Breast epithelium (tissue), 4 donors: ENCODE measurements at regions not wholly inside any gene's neighbourhood (a gene's known extent, or its start where the extent isn't known, plus 50 kb on each side); places are given as distances from the start of the nearest gene placed in this dataset.

ENCODE experiments used
- DNase-seq, 2 donors: peaks; one replicate each; pipeline ENCODE4 v3.0.0-alpha.2; 2019; ENCODE audit warnings: low spot score in 2 of 2
- H3K27ac ChIP-seq, 2 donors: fragments of 200-600 bp; sonication (generic) in 1 of 2; one replicate each; pipeline ENCODE4 v1.5.1; 2016 to 2019; ENCODE audit warnings: mild to moderate bottlenecking in 1 of 2
- H3K27me3 ChIP-seq, 2 donors: fragments of 200-600 bp; sonication (generic) in 1 of 2; one replicate each; pipeline versions ENCODE4 v1.5.1 to v1.6.0; 2017 to 2019; ENCODE audit warnings: control low read depth in 1 of 2, mild to moderate bottlenecking in 1 of 2
- H3K36me3 ChIP-seq: fragments of 200-600 bp; one replicate; pipeline ENCODE4 v1.5.1; 2019
- H3K4me1 ChIP-seq, 2 donors: fragments of 200-600 bp; sonication (generic); one replicate each; pipeline ENCODE4 v1.5.1; 2016 to 2019; ENCODE audit warnings: control low read depth in 1 of 2
- H3K4me3 ChIP-seq, 3 donors: fragments of 200-600 bp; sonication (generic); 1 replicate in 2 of 3; 2 replicates in 1 of 3; pipeline ENCODE4 v1.5.1; 2016 to 2019; ENCODE audit warnings: mild to moderate bottlenecking in 3 of 3, moderate library complexity in 2 of 3
- H3K9me3 ChIP-seq, 2 donors: fragments of 200-600 bp; sonication (generic) in 1 of 2; one replicate each; pipeline ENCODE4 v1.5.1; 2016 to 2019; ENCODE audit warnings: control low read depth in 1 of 2
- CTCF ChIP-seq, 3 donors: fragments of 450-650 bp; IDR thresholded peaks; one replicate each; pipeline ENCODE4 v1.5.1; 2016 to 2017; ENCODE audit warnings: antibody characterized with exemption in 3 of 3, mild to moderate bottlenecking in 3 of 3, moderate library complexity in 3 of 3
- POLR2A ChIP-seq: fragments of 450-650 bp; IDR thresholded peaks from one replicate; pipeline ENCODE4 v1.6.1; 2016; ENCODE audit warnings: antibody characterized with exemption, mild to moderate bottlenecking, moderate library complexity
- POLR2AphosphoS5 ChIP-seq, 3 donors: sonication (generic); formaldehyde crosslinking; IDR thresholded peaks; one replicate each; pipeline ENCODE4 v1.6.1; 2017; ENCODE audit warnings: antibody characterized with exemption in 3 of 3
- intact Hi-C: fragments of 100-400 bp; cut with DNase I; formaldehyde crosslinking; loops from one replicate; pipeline ENCODE4 v1.15.1; 2023; ENCODE audit warnings: low total_unique reads

- TF ChIP-seq CTCF (IDR thresholded peaks at IDR 0.05) (no peak), POLR2A (no peak), POLR2AphosphoS5 (IDR thresholded peaks at IDR 0.05) (no peak)
- Histone ChIP-seq H3K9me3 (no peaks in the 10 kb centered on the region), H3K4me3 (no peak overlapping the region), H3K27me3 (no peaks in the 10 kb centered on the region), H3K4me1 (no peaks in the 10 kb centered on the region), H3K36me3 (no peaks in the 10 kb centered on the region), H3K27ac (no peak overlapping the region)
- intact Hi-C loops = no loop called here
- DNase-seq = no peak
Measured at GRCh38 chr6:145112711-145113148, 622.6 kb downstream of the EPM2A start.

GRCh38 chr6:145115638-145116037 is 619.7 kb downstream of the EPM2A start:
- Histone ChIP-seq H3K27ac (no peak overlapping the region), H3K4me3 (no peak overlapping the region), H3K4me1 (no peaks in the 10 kb centered on the region), H3K36me3 (no peaks in the 10 kb centered on the region), H3K9me3 (no peaks in the 10 kb centered on the region), H3K27me3 (no peaks in the 10 kb centered on the region)
- DNase-seq = no peak
- TF ChIP-seq CTCF (IDR thresholded peaks at IDR 0.05) = no peak
- no peak for TF ChIP-seq POLR2AphosphoS5 (IDR thresholded peaks at IDR 0.05)
- TF ChIP-seq POLR2A = no peak
- intact Hi-C loops = no loop called here

GRCh38 chr6:145116591-145117178 is 618.6 kb downstream of the EPM2A start:
- DNase-seq = no peak
- Histone ChIP-seq H3K36me3 (no peaks in the 10 kb centered on the region), H3K4me1 (no peaks in the 10 kb centered on the region), H3K9me3 (no peaks in the 10 kb centered on the region), H3K27me3 (no peaks in the 10 kb centered on the region), H3K27ac (no peak overlapping the region), H3K4me3 (no peak overlapping the region)
- TF ChIP-seq POLR2A (no peak), POLR2AphosphoS5 (IDR thresholded peaks at IDR 0.05) (no peak), CTCF (IDR thresholded peaks at IDR 0.05) (no peak)
- intact Hi-C loops = no loop called here

GRCh38 chr6:145118224-145118623 is 617.1 kb downstream of the EPM2A start:
- no peak for DNase-seq
- Histone ChIP-seq H3K4me3 (no peak overlapping the region), H3K4me1 (no peaks in the 10 kb centered on the region), H3K27me3 (no peaks in the 10 kb centered on the region), H3K27ac (no peak overlapping the region), H3K9me3 (no peaks in the 10 kb centered on the region), H3K36me3 (no peaks in the 10 kb centered on the region)
- intact Hi-C loops = no loop called here
- no peak for TF ChIP-seq CTCF (IDR thresholded peaks at IDR 0.05)
- no peak for TF ChIP-seq POLR2AphosphoS5 (IDR thresholded peaks at IDR 0.05)
- TF ChIP-seq POLR2A = no peak

- Histone ChIP-seq H3K4me1 (no peaks in the 10 kb centered on the region), H3K36me3 (no peaks in the 10 kb centered on the region), H3K27me3 (no peaks in the 10 kb centered on the region), H3K9me3 (no peaks in the 10 kb centered on the region), H3K27ac (no peak overlapping the region), H3K4me3 (no peak overlapping the region)
- TF ChIP-seq POLR2A (no peak), CTCF (IDR thresholded peaks at IDR 0.05) (no peak), POLR2AphosphoS5 (IDR thresholded peaks at IDR 0.05) (no peak)
- intact Hi-C loops = no loop called here
- no peak for DNase-seq
Measured at GRCh38 chr6:145119081-145119480, 616.2 kb downstream of the EPM2A start.
